ENCODE measurements at regions not wholly inside any gene's neighbourhood (a gene's known extent, or its start where the extent isn't known, plus 50 kb on each side); places are given as distances from the start of the nearest gene placed in this dataset.
"Not testable (repeated sequence)": the region's sequence is repeated elsewhere in the genome, so short reads cannot be mapped to it uniquely, and the experiment has no call there.

DNA sequence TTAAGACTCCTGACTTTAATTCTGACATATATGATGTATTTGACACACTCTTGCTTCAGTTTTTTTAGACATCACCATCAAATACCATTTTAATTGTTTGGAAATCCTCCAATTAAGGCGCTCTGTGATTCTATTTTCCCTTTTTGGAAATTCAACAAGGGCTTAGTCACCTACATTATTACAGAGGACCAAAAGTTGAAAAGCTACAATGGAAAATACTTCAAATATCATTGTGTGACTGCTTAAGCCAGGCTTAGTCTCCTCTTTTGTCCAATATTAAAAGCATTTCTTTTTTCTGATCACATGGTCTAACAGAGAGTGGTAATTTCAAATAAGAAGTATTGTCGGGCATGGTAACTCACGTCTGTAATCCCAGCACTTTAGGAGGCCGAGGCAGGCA lies 160.3 kb downstream of the CEMIP2 start:
- DNase-seq (ENCODE audit: low read depth): no peak
- TF ChIP-seq, protein P1, sequence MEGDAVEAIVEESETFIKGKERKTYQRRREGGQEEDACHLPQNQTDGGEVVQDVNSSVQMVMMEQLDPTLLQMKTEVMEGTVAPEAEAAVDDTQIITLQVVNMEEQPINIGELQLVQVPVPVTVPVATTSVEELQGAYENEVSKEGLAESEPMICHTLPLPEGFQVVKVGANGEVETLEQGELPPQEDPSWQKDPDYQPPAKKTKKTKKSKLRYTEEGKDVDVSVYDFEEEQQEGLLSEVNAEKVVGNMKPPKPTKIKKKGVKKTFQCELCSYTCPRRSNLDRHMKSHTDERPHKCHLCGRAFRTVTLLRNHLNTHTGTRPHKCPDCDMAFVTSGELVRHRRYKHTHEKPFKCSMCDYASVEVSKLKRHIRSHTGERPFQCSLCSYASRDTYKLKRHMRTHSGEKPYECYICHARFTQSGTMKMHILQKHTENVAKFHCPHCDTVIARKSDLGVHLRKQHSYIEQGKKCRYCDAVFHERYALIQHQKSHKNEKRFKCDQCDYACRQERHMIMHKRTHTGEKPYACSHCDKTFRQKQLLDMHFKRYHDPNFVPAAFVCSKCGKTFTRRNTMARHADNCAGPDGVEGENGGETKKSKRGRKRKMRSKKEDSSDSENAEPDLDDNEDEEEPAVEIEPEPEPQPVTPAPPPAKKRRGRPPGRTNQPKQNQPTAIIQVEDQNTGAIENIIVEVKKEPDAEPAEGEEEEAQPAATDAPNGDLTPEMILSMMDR (IDR thresholded peaks at IDR 0.05; ENCODE audit: insufficient read depth, low read depth, low read length): no peak
- no peak overlapping the region for H3K4me3 ChIP-seq (ENCODE audit: low read depth, low read length)

DNA sequence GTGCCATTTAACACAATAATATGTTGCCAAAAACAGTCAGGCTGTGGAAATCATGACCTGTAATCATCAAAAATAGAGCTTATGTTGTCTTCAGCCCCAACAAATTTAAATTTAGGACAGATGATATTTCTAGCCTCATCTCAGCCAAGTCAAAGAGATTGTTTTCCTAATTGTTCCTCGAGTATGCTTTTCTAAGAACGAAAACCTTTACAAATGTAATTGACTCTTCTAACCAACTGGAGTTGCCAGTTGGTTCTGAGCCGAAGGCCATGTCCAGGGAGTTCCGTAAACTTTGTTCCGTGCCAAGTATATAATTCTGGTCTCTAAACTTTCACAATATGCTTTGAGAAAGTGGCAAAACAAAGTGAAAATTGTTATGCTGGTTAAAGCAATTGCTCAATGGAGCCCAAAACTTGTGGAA lies 160.8 kb downstream of the CEMIP2 start:
- no peak overlapping the region for H3K4me3 ChIP-seq (ENCODE audit: low read depth, low read length)
- TF ChIP-seq, protein P1 (IDR thresholded peaks at IDR 0.05; ENCODE audit: insufficient read depth, low read depth, low read length): no peak
- no peak for DNase-seq (ENCODE audit: low read depth)

DNA sequence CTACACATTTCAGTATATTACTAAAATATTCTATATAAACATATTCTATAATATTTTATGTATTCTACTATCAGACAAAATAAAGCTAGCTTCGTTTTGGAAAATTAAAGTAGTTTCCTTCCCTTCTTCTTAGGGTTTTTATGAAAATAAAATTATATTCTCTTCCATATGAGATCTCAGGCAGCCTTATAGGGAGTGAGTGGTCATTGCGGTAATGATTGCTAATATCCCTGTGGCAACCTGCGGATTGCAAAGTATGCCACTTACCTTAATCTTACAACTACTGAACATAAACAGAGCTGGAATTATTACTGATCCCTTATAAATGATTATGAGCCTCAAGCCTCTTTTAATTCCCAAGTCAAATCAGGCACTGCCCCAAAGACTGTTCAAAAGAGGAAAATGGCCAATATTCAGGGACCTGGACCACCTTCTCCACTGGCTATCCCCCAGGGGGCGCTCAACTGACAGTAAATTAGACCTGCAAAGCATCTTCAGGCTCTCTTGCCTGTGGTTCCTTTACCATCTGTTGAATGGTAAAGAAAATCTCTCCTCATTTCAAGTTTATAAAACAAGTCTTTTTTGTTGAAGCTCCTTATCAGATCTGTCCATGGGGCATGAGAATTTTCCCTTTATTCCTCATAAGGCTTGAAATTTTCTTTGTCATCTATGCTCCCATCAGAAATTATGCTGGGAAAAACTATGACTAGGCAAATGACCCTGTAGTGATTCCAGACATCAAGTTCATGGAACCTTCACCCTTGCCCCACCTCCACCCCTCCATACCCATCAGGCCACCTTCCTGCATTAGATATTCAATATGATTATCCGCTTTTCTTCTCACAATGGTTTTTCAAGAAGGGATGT lies 163.9 kb downstream of the CEMIP2 start:
- H3K4me3 ChIP-seq (ENCODE audit: low read depth, low read length): no peak overlapping the region
- TF ChIP-seq, protein P1 (IDR thresholded peaks at IDR 0.05; ENCODE audit: insufficient read depth, low read depth, low read length): peak; percentile 91
- DNase-seq (ENCODE audit: low read depth): peak; percentile 81

DNA sequence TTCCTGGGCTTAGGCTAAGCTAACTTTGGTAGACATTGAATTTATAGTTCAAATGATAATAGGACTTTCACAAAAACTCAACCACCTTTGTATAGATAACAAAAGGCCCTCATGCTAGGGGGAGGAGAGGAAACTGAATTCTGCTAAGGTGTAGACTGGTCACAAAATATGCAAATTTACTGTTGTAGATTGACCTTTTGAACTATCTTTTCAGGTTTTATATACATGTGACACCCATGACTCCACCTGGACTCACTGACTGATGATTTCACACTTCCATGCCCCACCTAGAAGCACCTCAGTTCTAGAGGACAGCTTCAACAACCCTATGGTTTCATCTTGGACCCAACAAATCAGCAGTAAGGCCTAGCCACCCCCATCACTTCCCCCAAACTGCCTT lies 165.7 kb downstream of the CEMIP2 start:
- TF ChIP-seq, protein P1 (IDR thresholded peaks at IDR 0.05; ENCODE audit: insufficient read depth, low read depth, low read length): no peak
- H3K4me3 ChIP-seq (ENCODE audit: low read depth, low read length): no peak overlapping the region
- DNase-seq (ENCODE audit: low read depth): no peak

DNA sequence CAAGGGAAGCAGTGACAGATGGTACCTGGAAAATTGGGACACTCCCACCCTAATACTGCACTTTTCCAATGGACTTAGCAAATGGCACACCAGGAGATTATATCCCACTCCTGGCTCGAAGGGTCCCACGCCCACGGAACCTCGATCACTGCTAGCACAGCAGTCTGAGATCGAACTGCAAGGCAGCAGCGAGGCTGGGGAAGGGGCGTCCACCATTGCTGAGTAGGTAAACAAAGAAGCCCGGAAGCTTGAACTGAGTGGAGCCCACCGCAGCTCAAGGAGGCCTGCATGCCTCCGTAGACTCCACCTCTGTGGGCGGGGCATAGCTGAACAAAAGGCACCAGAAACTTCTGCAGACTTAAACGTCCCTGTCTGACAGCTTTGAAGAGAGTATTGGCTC lies 172.6 kb downstream of the CEMIP2 start:
- DNase-seq (ENCODE audit: low read depth); H3K4me3 ChIP-seq (ENCODE audit: low read depth, low read length): not testable (repeated sequence)

DNA sequence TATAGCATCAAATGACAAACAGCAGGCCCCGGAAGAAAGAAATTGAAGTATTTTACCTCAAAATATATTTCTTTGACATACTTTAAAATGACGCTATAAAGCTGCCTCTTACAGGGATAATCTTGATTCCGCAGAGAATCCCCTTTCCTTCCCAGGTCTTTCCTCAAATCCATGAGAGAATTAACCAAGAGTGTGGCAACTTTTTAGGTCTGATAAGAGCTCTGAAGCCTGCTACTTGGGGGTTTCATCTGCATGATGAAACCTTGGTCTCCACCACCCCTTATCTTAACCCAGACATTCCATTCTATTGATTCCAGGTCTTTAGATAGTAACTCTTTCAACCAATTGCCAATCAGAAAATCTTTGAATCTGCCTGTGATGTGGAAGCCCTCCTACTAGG lies 173.8 kb downstream of the CEMIP2 start:
- no peak for DNase-seq (ENCODE audit: low read depth)
- TF ChIP-seq, protein P1 (IDR thresholded peaks at IDR 0.05; ENCODE audit: insufficient read depth, low read depth, low read length): no peak
- H3K4me3 ChIP-seq (ENCODE audit: low read depth, low read length): no peak overlapping the region

DNA sequence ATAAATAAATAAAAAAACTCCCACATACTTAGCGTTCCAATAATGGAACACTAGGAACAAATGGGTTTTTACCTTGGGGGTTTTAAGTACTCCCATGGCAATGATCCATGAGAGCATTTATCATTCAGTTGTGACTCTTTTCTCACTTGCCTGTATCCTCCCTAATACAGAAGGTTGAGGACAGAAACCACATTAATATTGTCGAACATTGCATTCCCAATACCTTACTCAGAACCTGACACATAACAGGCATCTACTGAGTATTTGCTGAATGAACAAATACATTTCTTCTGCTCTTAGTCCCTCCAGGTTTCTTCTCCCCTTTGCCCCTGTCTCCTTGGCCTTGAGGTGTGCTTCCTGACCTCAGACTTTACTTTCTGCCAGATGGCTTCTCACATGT lies 175.9 kb downstream of the CEMIP2 start:
- DNase-seq (ENCODE audit: low read depth): no peak
- H3K4me3 ChIP-seq (ENCODE audit: low read depth, low read length): no peak overlapping the region

More for the DNA sequence above, 175.9 kb downstream of the CEMIP2 start:
- TF ChIP-seq, protein P1 (IDR thresholded peaks at IDR 0.05; ENCODE audit: insufficient read depth, low read depth, low read length): no peak
